Adipocyte (in vitro differentiated cells): ENCODE measurements at regions not wholly inside any gene's neighbourhood (a gene's known extent, or its start where the extent isn't known, plus 50 kb on each side); places are given as distances from the start of the nearest gene placed in this dataset.

Source experiments
- DNase-seq: peaks from one replicate; pipeline ENCODE4 v3.0.0-alpha.2; 2015; ENCODE audit warnings: low read depth
- H3K27me3 ChIP-seq: replicated peaks from 2 replicates; pipeline ENCODE4 v1.7.0; 2013; ENCODE audit warnings: mild to moderate bottlenecking, low read length, moderate library complexity; ENCODE audit not compliant: control insufficient read depth, insufficient read depth
- H3K36me3 ChIP-seq: 2 replicates; pipeline ENCODE4 v1.7.0; 2013; ENCODE audit warnings: low read length, mild to moderate bottlenecking, moderate library complexity; ENCODE audit not compliant: control insufficient read depth, insufficient read depth, severe bottlenecking
- H3K4me1 ChIP-seq: 2 replicates; pipeline ENCODE4 v1.7.0; 2013; ENCODE audit warnings: mild to moderate bottlenecking, low read length, moderate library complexity; ENCODE audit not compliant: control insufficient read depth, insufficient read depth
- H3K4me3 ChIP-seq: 2 replicates; pipeline ENCODE4 v1.7.0; 2013; ENCODE audit warnings: mild to moderate bottlenecking, low read length, moderate library complexity
- H3K9ac ChIP-seq: 2 replicates; pipeline ENCODE4 v1.7.0; 2013; ENCODE audit warnings: mild to moderate bottlenecking, low read length, moderate library complexity
- H3K9me3 ChIP-seq: 2 replicates; pipeline ENCODE4 v1.7.0; 2013; ENCODE audit warnings: mild to moderate bottlenecking, low read length, moderate library complexity; ENCODE audit not compliant: control insufficient read depth

GRCh38 chr9:20170122-20170521 lies 381.3 kb upstream of the SLC24A2 start:
- Histone ChIP-seq H3K9ac (no peak overlapping the region), H3K9me3 (peaks cover 56% of the 10 kb centered on the region), H3K4me1 (no peaks in the 10 kb centered on the region), H3K36me3 (no peaks in the 10 kb centered on the region), H3K27me3 (no peaks in the 10 kb centered on the region), H3K4me3 (no peak overlapping the region)
- DNase-seq, result no peak

DNA sequence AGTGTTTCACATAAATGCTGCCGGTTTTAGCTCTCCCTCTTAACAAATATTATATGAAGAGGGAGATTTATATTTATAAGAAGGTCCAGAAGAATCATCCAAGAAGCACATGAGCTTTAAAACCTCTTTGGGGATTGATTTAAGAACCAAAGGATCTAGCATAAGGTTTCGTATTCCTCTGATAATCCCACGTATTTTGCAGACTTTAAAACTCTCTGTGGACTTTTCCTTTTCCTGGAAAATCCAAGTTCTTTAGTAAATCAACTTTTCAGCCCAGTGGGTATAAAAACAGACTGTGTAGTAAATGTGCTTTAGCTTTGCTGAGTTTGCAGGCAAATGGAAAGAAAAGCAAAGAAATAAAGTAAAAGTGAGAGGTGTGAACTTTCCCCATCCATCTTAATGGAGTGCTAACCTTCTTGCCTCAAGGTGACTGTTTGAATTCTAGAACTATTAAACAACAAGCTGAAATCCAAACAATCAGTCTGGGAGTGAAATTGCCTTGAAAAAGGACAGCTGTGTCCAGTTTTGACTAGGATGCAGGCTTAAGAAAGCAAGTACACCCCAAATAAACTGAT lies 363.4 kb upstream of the SLC24A2 start:
- peaks cover 13% of the 10 kb centered on the region for H3K27me3 ChIP-seq
- H3K9me3 ChIP-seq, result no peaks in the 10 kb centered on the region
- H3K4me3 ChIP-seq, result no peak overlapping the region
- no peaks in the 10 kb centered on the region for H3K36me3 ChIP-seq
- DNase-seq, result no peak
- no peak overlapping the region for H3K9ac ChIP-seq
- H3K4me1 ChIP-seq, result no peaks in the 10 kb centered on the region

DNA sequence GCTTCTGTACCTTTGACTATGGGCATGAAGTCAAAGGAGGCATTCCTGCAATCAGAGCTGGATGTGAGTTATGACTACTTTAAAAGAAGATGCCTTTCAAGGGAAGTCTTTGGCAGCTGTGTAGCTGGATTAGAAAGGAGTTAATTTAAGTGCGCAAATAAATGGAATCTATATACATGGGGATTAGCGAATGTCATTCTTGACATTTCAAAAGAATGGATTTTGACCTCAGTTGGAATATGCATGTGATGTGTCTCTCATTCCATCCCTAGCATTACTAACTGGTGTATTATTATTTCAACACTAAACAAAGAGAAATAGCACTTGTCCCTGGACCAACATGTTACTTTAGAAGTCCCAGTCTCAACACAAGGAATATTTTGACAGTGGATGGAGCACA lies 359.6 kb upstream of the SLC24A2 start:
- H3K27me3 ChIP-seq, result peaks cover 28% of the 10 kb centered on the region
- no peaks in the 10 kb centered on the region for H3K9me3 ChIP-seq
- H3K9ac ChIP-seq, result no peak overlapping the region
- no peak overlapping the region for H3K4me3 ChIP-seq
- no peaks in the 10 kb centered on the region for H3K4me1 ChIP-seq
- H3K36me3 ChIP-seq, result no peaks in the 10 kb centered on the region
- DNase-seq, result no peak

DNA sequence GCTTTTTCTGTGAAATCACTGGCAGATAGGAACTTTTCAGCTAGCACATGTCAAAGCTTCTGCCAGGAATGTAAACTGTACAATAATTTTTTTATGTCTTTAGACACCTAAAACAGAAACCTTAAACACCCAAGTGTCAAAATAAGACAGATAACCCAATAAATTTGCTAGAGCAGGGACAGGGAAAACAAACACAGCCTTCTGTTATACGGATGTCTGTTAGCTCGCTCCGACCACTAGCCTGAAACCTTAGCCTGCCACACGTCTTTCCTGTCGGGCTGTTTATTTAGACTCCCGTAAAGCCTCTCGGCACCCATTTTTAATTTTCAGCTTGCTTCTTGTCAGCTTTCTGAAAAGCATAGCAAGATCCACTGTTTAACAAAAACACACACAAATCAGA lies 355.4 kb upstream of the SLC24A2 start:
- peaks cover 23% of the 10 kb centered on the region for H3K27me3 ChIP-seq
- no peak overlapping the region for H3K4me3 ChIP-seq
- H3K4me1 ChIP-seq, result no peaks in the 10 kb centered on the region
- H3K9me3 ChIP-seq, result no peaks in the 10 kb centered on the region
- no peak overlapping the region for H3K9ac ChIP-seq
- no peak for DNase-seq
- H3K36me3 ChIP-seq, result no peaks in the 10 kb centered on the region

- no peaks in the 10 kb centered on the region for H3K4me1 ChIP-seq
- peaks cover 29% of the 10 kb centered on the region for H3K27me3 ChIP-seq
- H3K36me3 ChIP-seq, result no peaks in the 10 kb centered on the region
- DNase-seq, result no peak
- no peak overlapping the region for H3K4me3 ChIP-seq
- no peak overlapping the region for H3K9ac ChIP-seq
- H3K9me3 ChIP-seq, result no peaks in the 10 kb centered on the region
Observed at GRCh38 chr9:20139763-20140290, 351.0 kb upstream of the SLC24A2 start.

DNA sequence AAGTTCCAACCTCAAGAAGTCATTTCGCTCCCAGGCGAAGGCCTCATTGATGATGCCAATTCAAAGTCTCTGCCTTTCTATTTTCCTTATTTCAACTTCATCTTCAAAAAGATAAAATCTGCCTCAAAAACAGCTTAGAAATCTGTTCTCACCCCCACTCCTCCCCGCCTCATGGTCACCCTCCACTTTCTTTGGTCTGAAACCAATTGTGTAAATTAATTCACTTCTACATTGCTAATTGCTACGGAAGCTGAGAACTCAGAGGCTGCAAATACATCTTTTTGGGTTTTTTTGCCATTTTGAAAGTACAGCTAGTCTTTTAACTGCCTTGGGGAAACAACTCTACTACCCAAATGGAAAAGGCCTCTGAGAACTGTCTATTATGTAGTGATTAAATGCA lies 350.0 kb upstream of the SLC24A2 start:
- no peak for DNase-seq
- H3K9me3 ChIP-seq, result no peaks in the 10 kb centered on the region

GRCh38 chr9:20138116-20138515 lies 349.3 kb upstream of the SLC24A2 start:
- Histone ChIP-seq H3K4me3 (no peak overlapping the region), H3K27me3 (peaks cover 12% of the 10 kb centered on the region), H3K4me1 (no peaks in the 10 kb centered on the region), H3K36me3 (no peaks in the 10 kb centered on the region), H3K9me3 (no peaks in the 10 kb centered on the region), H3K9ac (no peak overlapping the region)
- no peak for DNase-seq

More for the DNA sequence above, 350.0 kb upstream of the SLC24A2 start:
- Histone ChIP-seq H3K4me3 (no peak overlapping the region), H3K4me1 (no peaks in the 10 kb centered on the region), H3K36me3 (no peaks in the 10 kb centered on the region), H3K27me3 (peaks cover 19% of the 10 kb centered on the region), H3K9ac (no peak overlapping the region)

DNA sequence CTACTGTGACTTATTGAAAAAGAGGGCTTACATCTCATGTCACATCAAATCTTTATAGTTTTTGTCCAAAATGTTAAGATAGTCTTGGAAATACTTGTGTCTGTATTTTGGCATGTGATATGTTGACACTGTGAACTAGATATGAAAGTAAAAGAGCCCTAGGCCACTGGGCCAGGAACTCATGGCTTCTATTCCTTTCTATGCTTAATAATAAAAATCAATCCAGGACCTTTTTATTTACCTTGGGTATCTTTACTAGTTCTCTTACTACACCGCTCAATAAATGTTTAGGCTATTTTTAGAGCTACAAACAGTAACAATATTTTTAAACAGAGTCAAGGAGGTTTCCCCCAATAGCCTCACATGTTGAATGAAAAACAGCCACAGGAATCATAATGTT lies 348.6 kb upstream of the SLC24A2 start:
- H3K4me1 ChIP-seq, result no peaks in the 10 kb centered on the region
- no peak overlapping the region for H3K9ac ChIP-seq
- no peak for DNase-seq
- peaks cover 10% of the 10 kb centered on the region for H3K27me3 ChIP-seq
- H3K4me3 ChIP-seq, result no peak overlapping the region
- H3K9me3 ChIP-seq, result no peaks in the 10 kb centered on the region
- H3K36me3 ChIP-seq, result no peaks in the 10 kb centered on the region

- Histone ChIP-seq H3K4me3 (no peak overlapping the region), H3K36me3 (no peaks in the 10 kb centered on the region), H3K9ac (no peak overlapping the region), H3K27me3 (peaks cover 8% of the 10 kb centered on the region), H3K9me3 (no peaks in the 10 kb centered on the region), H3K4me1 (no peaks in the 10 kb centered on the region)
- DNase-seq, result no peak
Observed at GRCh38 chr9:20135119-20135697, 346.4 kb upstream of the SLC24A2 start.

DNA sequence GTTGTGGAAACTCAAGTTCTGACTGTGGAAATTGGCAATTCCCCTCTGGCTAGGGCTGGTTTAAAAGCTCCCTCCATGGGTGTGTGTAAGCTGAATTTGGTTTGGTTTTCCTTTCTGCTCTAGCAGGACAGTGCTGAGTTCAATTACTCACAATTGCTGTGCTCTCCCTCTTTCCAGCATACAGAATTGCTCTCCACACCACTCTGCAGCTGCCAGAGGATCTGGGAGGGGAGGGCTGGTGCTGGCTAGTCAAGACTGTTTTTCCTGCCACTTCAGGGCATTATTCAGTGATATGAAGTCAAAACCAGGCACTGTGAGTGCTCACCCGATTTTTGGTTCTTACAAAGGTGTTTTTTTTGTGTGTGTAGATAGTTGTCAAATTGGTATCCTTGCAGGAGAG lies 336.9 kb upstream of the SLC24A2 start:
- Histone ChIP-seq H3K27me3 (peaks cover 6% of the 10 kb centered on the region), H3K9ac (no peak overlapping the region), H3K4me3 (no peak overlapping the region), H3K9me3 (peaks cover 3% of the 10 kb centered on the region), H3K4me1 (no peaks in the 10 kb centered on the region), H3K36me3 (no peaks in the 10 kb centered on the region)
- no peak for DNase-seq

DNA sequence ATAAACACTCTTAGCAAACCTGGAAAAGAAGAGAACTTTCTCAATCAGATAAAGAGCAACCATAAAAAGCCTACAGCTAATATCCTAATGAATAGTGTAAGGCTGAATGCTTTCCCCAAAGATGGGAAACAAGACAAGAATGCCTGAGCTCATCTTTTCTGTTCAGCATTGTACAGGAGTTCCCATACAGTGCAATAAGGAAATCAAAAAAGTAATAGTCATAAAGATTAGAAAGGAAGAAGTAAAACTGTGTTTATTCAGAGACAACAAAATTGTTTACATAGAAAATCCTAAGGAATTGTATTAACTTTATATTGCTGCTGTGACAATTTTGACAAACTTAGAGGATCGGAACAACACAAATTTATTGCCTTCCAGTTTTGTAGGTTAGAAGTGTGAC lies 330.7 kb upstream of the SLC24A2 start:
- Histone ChIP-seq H3K27me3 (no peaks in the 10 kb centered on the region), H3K36me3 (no peaks in the 10 kb centered on the region), H3K9ac (no peak overlapping the region), H3K4me3 (no peak overlapping the region), H3K4me1 (no peaks in the 10 kb centered on the region), H3K9me3 (peaks cover 19% of the 10 kb centered on the region)
- no peak for DNase-seq

DNA sequence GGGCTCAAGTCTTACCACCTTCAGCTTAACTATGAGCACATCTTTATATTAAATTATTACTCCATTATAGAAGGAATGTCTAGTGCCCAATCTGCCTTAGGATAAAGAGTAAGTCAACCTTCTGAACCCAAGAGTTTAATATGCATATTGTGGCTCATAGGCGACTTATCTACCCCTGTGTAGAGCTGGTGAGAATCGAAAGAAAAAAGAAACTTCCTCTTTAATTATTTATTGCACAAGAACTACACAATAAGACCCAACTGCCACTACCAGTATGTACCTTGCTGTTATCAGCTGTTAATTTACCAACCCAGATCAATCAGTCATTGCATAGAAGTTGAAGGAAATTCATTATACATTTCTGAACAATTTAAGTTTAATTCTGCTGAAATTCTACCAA lies 329.1 kb upstream of the SLC24A2 start:
- Histone ChIP-seq H3K36me3 (no peaks in the 10 kb centered on the region), H3K4me3 (no peak overlapping the region), H3K27me3 (no peaks in the 10 kb centered on the region), H3K4me1 (no peaks in the 10 kb centered on the region), H3K9ac (no peak overlapping the region), H3K9me3 (peaks cover 28% of the 10 kb centered on the region)
- no peak for DNase-seq
